Stromal cell of bone marrow (primary cell): ENCODE measurements at regions not wholly inside any gene's neighbourhood (a gene's known extent, or its start where the extent isn't known, plus 50 kb on each side); places are given as distances from the start of the nearest gene placed in this dataset.
A peak's percentile ranks its signal among the peaks of the same experiment; 100 is the strongest.

ENCODE experiments used
- DNase-seq: peaks from one replicate; pipeline ENCODE4 v3.0.0-alpha.2; 2012; ENCODE audit warnings: low read depth

- DNase-seq, result no peak
Measured at GRCh38 chr2:120809151-120809550, 73.5 kb downstream of the GLI2 start.

- no peak for DNase-seq
Measured at GRCh38 chr2:120809609-120810440, 74.2 kb downstream of the GLI2 start.

GRCh38 chr2:120810639-120811038, 75.0 kb downstream of the GLI2 start:
- no peak for DNase-seq

- no peak for DNase-seq
Measured at GRCh38 chr2:120812866-120813265, 77.2 kb downstream of the GLI2 start.

- no peak for DNase-seq
Measured at GRCh38 chr2:120814352-120814751, 78.7 kb downstream of the GLI2 start.

- no peak for DNase-seq
Measured at GRCh38 chr2:120815292-120815691, 79.6 kb downstream of the GLI2 start.

GRCh38 chr2:120817136-120817955, 81.7 kb downstream of the GLI2 start:
- no peak for DNase-seq

GRCh38 chr2:120817956-120818325, 82.3 kb downstream of the GLI2 start:
- no peak for DNase-seq

- peak; percentile 54 for DNase-seq
Measured at GRCh38 chr2:120818441-120818920, 82.8 kb downstream of the GLI2 start.

GRCh38 chr2:120819720-120820210, 84.1 kb downstream of the GLI2 start:
- DNase-seq, result no peak

- no peak for DNase-seq
Measured at GRCh38 chr2:120820263-120820952, 84.7 kb downstream of the GLI2 start.

- peak; percentile 44 for DNase-seq
Measured at GRCh38 chr2:120820953-120821279, 85.2 kb downstream of the GLI2 start.

GRCh38 chr2:120821446-120822160, 85.9 kb downstream of the GLI2 start:
- no peak for DNase-seq

GRCh38 chr2:120822933-120823332, 87.3 kb downstream of the GLI2 start:
- DNase-seq, result no peak

GRCh38 chr2:120823551-120823950, 87.9 kb downstream of the GLI2 start:
- DNase-seq, result no peak

- DNase-seq, result no peak
Measured at GRCh38 chr2:120824246-120824645, 88.6 kb downstream of the GLI2 start.

- DNase-seq, result no peak
Measured at GRCh38 chr2:120825370-120826259, 89.9 kb downstream of the GLI2 start.

GRCh38 chr2:120826260-120826648, 90.6 kb downstream of the GLI2 start:
- no peak for DNase-seq

GRCh38 chr2:120826716-120827410, 91.2 kb downstream of the GLI2 start:
- no peak for DNase-seq

- no peak for DNase-seq
Measured at GRCh38 chr2:120828066-120828465, 92.4 kb downstream of the GLI2 start.
